Endothelial cell of umbilical vein (primary cell): ENCODE measurements at regions not wholly inside any gene's neighbourhood (a gene's known extent, or its start where the extent isn't known, plus 50 kb on each side); places are given as distances from the start of the nearest gene placed in this dataset.

Experiments
- BruUV-seq: library from RNA; stranded (reverse); fragments of 400-500 nt; replicated peaks from 2 replicates; lab custom pipeline; 2021; lab: Mats Ljungman, UMichigan
- CTCF ChIA-PET: fragments of 300-600, 350-600 bp; sonication (Branson Sonifier 250); formaldehyde crosslinking; loops from one replicate; lab custom pipeline; 2021; ENCODE audit warnings: antibody characterized with exemption, inconsistent platforms; lab: Charles Lee
- POLR2A ChIA-PET: fragments of 300-600, 350-600 bp; sonication (Branson Sonifier 250); formaldehyde crosslinking; loops from one replicate; lab custom pipeline; 2021; ENCODE audit warnings: antibody characterized with exemption, inconsistent platforms; lab: Charles Lee
- DNase-seq: peaks from one replicate; pipeline ENCODE4 v3.0.0-alpha.2; 2011; ENCODE audit warnings: low read depth, low spot score
- FAIRE-seq: peaks from 2 replicates; lab custom pipeline; 2011; peaks lifted over from hg19 to GRCh38; lab: Jason Lieb, UNC
- H2AFZ ChIP-seq: 2 replicates; pipeline ENCODE4 v1.6.0; 2012; ENCODE audit warnings: low read depth, low read length, control low read depth, inconsistent platforms
- H3K27ac ChIP-seq: 2 replicates; pipeline ENCODE4 v1.5.1; 2011; ENCODE audit warnings: low read depth, mild to moderate bottlenecking, control low read depth, low read length, moderate library complexity; ENCODE audit not compliant: insufficient read depth
- H3K27me3 ChIP-seq, 2 experiments: 2 replicates each; pipeline versions ENCODE4 v1.6.0 to v1.6.1; 2011; ENCODE audit warnings: low read length in 2 of 2, mixed read lengths in 1 of 2; ENCODE audit not compliant: control insufficient read depth in 2 of 2, insufficient read depth in 2 of 2
- H3K36me3 ChIP-seq, 2 experiments: 2 replicates in 1 of 2; 3 replicates in 1 of 2; pipeline ENCODE4 v1.5.1; 2011; ENCODE audit warnings: low read length in 2 of 2, mild to moderate bottlenecking in 1 of 2, moderate library complexity in 1 of 2; ENCODE audit not compliant: control insufficient read depth in 2 of 2, insufficient read depth in 2 of 2; ENCODE audit errors: extremely low read depth in 1 of 2
- H3K4me1 ChIP-seq: 3 replicates; pipeline ENCODE4 v1.5.1; 2011; ENCODE audit warnings: mild to moderate bottlenecking, low read length; ENCODE audit not compliant: control insufficient read depth, insufficient read depth; ENCODE audit errors: extremely low read depth
- H3K4me2 ChIP-seq: 2 replicates; pipeline ENCODE4 v1.6.1; 2011; ENCODE audit warnings: low read length, control low read depth, mixed read lengths; ENCODE audit not compliant: insufficient read depth
- H3K4me3 ChIP-seq, 3 experiments: fragments of 200-600 bp in 1 of 3; sonication (generic), shearing (Covaris generic) in 1 of 3; replicated peaks in 1 of 3; 2 replicates each; pipeline ENCODE4 v1.5.1; 2011 to 2016; ENCODE audit warnings: control low read depth in 3 of 3, low read length in 3 of 3, mild to moderate bottlenecking in 2 of 3, inconsistent platforms in 1 of 3, low read depth in 1 of 3, moderate library complexity in 1 of 3; ENCODE audit not compliant: insufficient read depth in 1 of 3
- H3K79me2 ChIP-seq: 2 replicates; pipeline ENCODE4 v1.6.0; 2012; ENCODE audit warnings: low read length, inconsistent platforms; ENCODE audit not compliant: control insufficient read depth, insufficient read depth
- H3K9ac ChIP-seq: replicated peaks from 2 replicates; pipeline ENCODE3; 2011; ENCODE audit warnings: low read length, control low read depth; ENCODE audit not compliant: insufficient read depth; ENCODE audit errors: extremely low read depth
- H3K9me1 ChIP-seq: replicated peaks from 3 replicates; pipeline ENCODE4 v1.6.0; 2011; ENCODE audit warnings: mild to moderate bottlenecking, low read length; ENCODE audit not compliant: control insufficient read depth, insufficient read depth; ENCODE audit errors: extremely low read depth
- H3K9me3 ChIP-seq: replicated peaks from 2 replicates; pipeline ENCODE4 v1.5.1; 2012; ENCODE audit warnings: low read length, inconsistent platforms; ENCODE audit not compliant: control insufficient read depth, insufficient read depth
- H4K20me1 ChIP-seq: replicated peaks from 2 replicates; pipeline ENCODE3; 2011; ENCODE audit warnings: mild to moderate bottlenecking, low read length; ENCODE audit not compliant: control insufficient read depth, insufficient read depth; ENCODE audit errors: extremely low read depth
- EZH2 ChIP-seq: IDR thresholded peaks from 2 replicates; pipeline ENCODE4 v1.6.1; 2012; ENCODE audit warnings: borderline replicate concordance, low read depth, mild to moderate bottlenecking, moderate library complexity, low read length, inconsistent platforms; ENCODE audit not compliant: severe bottlenecking
- FOS ChIP-seq: IDR thresholded peaks from 2 replicates; pipeline ENCODE4 v1.6.1; 2011; ENCODE audit warnings: mild to moderate bottlenecking, low read length, moderate library complexity, borderline replicate concordance; ENCODE audit not compliant: insufficient read depth
- GATA2 ChIP-seq: IDR thresholded peaks from 2 replicates; pipeline ENCODE4 v1.7.0; 2011; ENCODE audit warnings: low read depth, mild to moderate bottlenecking, moderate library complexity, mixed read lengths, low read length; ENCODE audit not compliant: insufficient read length, insufficient read depth
- JUN ChIP-seq: IDR thresholded peaks from 2 replicates; pipeline ENCODE4 v1.6.1; 2011; ENCODE audit warnings: borderline replicate concordance, low read depth; ENCODE audit not compliant: insufficient read length, insufficient read depth
- MYC ChIP-seq: IDR thresholded peaks from one replicate; pipeline ENCODE4 v1.6.1; 2011; ENCODE audit warnings: mild to moderate bottlenecking, low read depth, low read length
- POLR2A ChIP-seq: IDR thresholded peaks from 2 replicates; pipeline ENCODE4 v1.6.1; 2012; ENCODE audit warnings: low read depth, mild to moderate bottlenecking, control low read depth, low read length
- POLR2AphosphoS5 ChIP-seq: IDR thresholded peaks from 2 replicates; pipeline ENCODE4 v1.6.1; 2012; ENCODE audit warnings: low read depth, mild to moderate bottlenecking, control low read depth, low read length, moderate library complexity; ENCODE audit not compliant: insufficient read depth
- dilution Hi-C: fragments of 300-500 bp; cut with MboI; formaldehyde crosslinking; loops from one replicate; pipeline ENCODE4 v1.15.0; 2019; ENCODE audit warnings: low sequenced_read_pairs; ENCODE audit not compliant: extremely low pct_ligation_motif_present
- intact Hi-C: fragments of 100-400 bp; cut with micrococcal nuclease; formaldehyde crosslinking; loops from one replicate; pipeline ENCODE4 v1.10.0; 2022
- TF ChIP-seq, protein P1 (sequence below), 2 donors: IDR thresholded peaks; 1 replicate in 1 of 2; 2 replicates in 1 of 2; pipeline ENCODE4 v1.5.1; 2011; ENCODE audit warnings: low read length in 2 of 2, mild to moderate bottlenecking in 2 of 2, moderate library complexity in 2 of 2, control low read depth in 1 of 2, inconsistent platforms in 1 of 2, low read depth in 1 of 2; ENCODE audit not compliant: insufficient read depth in 1 of 2; ENCODE audit errors: extremely low read depth in 1 of 2
- TF ChIP-seq, protein P2 (sequence below): IDR thresholded peaks from 2 replicates; pipeline ENCODE4 v1.6.1; 2011; ENCODE audit not compliant: insufficient read depth, insufficient read length

DNA sequence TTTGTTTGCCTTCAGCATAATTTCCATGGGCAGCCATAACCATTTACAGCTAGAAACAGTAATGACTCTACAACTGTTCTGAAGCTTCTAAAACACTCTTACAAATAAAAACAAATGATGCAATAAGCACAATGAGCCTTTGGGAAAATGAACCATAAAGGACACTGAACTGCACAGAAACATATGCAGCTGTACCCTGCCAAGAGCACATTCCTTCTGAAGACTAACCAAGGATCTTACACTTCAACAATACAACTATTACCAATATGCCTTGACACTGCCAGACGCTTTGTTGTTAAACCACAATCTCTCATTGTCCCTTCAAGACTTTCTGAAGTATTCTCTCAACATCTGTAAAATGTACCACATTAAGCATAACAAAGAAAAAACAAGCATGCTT, 104.2 kb upstream of the HMHB1 start:
- no peak overlapping the region for H3K27ac ChIP-seq

More for the DNA sequence above, 104.2 kb upstream of the HMHB1 start:
- Histone ChIP-seq H3K9ac (no peak overlapping the region), H3K36me3 (no peaks in the 10 kb centered on the region), H3K79me2 (no peaks in the 10 kb centered on the region), H2AFZ (no peak overlapping the region), H3K9me3 (no peaks in the 10 kb centered on the region), H3K4me2 (no peak overlapping the region), H3K4me3 (no peak overlapping the region), H3K9me1 (no peaks in the 10 kb centered on the region), H3K4me1 (no peaks in the 10 kb centered on the region), H4K20me1 (no peaks in the 10 kb centered on the region), H3K27me3 (peaks cover 0 to 4% of the 10 kb centered on the region in 2 experiments)
- ChIA-PET POLR2A (no interaction called here), CTCF (interaction anchor here (0.9 kb wide), 1 partner anchor 19 kb away, joined by 3 read pairs; no protein-coding TSS in a partner anchor)
- intact Hi-C loops (no loop called here), dilution Hi-C loops (no loop called here)
- no TSS peak for BruUV-seq
- FAIRE-seq (no peak), DNase-seq (no peak)
- TF ChIP-seq, protein P1, sequence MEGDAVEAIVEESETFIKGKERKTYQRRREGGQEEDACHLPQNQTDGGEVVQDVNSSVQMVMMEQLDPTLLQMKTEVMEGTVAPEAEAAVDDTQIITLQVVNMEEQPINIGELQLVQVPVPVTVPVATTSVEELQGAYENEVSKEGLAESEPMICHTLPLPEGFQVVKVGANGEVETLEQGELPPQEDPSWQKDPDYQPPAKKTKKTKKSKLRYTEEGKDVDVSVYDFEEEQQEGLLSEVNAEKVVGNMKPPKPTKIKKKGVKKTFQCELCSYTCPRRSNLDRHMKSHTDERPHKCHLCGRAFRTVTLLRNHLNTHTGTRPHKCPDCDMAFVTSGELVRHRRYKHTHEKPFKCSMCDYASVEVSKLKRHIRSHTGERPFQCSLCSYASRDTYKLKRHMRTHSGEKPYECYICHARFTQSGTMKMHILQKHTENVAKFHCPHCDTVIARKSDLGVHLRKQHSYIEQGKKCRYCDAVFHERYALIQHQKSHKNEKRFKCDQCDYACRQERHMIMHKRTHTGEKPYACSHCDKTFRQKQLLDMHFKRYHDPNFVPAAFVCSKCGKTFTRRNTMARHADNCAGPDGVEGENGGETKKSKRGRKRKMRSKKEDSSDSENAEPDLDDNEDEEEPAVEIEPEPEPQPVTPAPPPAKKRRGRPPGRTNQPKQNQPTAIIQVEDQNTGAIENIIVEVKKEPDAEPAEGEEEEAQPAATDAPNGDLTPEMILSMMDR (IDR thresholded peaks at IDR 0.05; ENCODE audit: extremely low read depth in 1 of 2, insufficient read depth in 1 of 2, low read depth in 1 of 2, low read length in 2 of 2), result no peak
- TF ChIP-seq, protein P2, sequence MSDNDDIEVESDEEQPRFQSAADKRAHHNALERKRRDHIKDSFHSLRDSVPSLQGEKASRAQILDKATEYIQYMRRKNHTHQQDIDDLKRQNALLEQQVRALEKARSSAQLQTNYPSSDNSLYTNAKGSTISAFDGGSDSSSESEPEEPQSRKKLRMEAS, result no peak
- TF ChIP-seq GATA2 (no peak), JUN (no peak), MYC (no peak), EZH2 (no peak), POLR2A (no peak), FOS (no peak), POLR2AphosphoS5 (no peak)
